CD4-positive, alpha-beta T cell treated with Interleukin-6 at 100 ng/mL for 8 hours (primary cell): ENCODE measurements at regions not wholly inside any gene's neighbourhood (a gene's known extent, or its start where the extent isn't known, plus 50 kb on each side); places are given as distances from the start of the nearest gene placed in this dataset.
A peak's percentile ranks its signal among the peaks of the same experiment; 100 is the strongest.

Experiments
- DNase-seq: peaks from one replicate; pipeline ENCODE4 v3.0.0-alpha.2; 2020; ENCODE audit warnings: mixed read lengths, low spot score

- no peak for DNase-seq
These were observed 255.9 kb upstream of the CXCR4 start for GRCh38 chr2:136373841-136374240.

- DNase-seq: no peak
These were observed 255.1 kb upstream of the CXCR4 start for GRCh38 chr2:136373029-136373428.

- DNase-seq: no peak
These were observed 246.0 kb upstream of the CXCR4 start for GRCh38 chr2:136363900-136364299.

GRCh38 chr2:136363470-136363869 lies 245.5 kb upstream of the CXCR4 start:
- DNase-seq: no peak

GRCh38 chr2:136362676-136363390 lies 244.9 kb upstream of the CXCR4 start:
- peak; percentile 53 for DNase-seq

GRCh38 chr2:136361521-136361920 lies 243.6 kb upstream of the CXCR4 start:
- DNase-seq: no peak

GRCh38 chr2:136360790-136361189 lies 242.8 kb upstream of the CXCR4 start:
- no peak for DNase-seq

- no peak for DNase-seq
These were observed 241.4 kb upstream of the CXCR4 start for GRCh38 chr2:136359121-136359965.

GRCh38 chr2:136358576-136358975 lies 240.6 kb upstream of the CXCR4 start:
- DNase-seq: no peak

- no peak for DNase-seq
These were observed 239.0 kb upstream of the CXCR4 start for GRCh38 chr2:136357007-136357380.

- DNase-seq: no peak
These were observed 238.4 kb upstream of the CXCR4 start for GRCh38 chr2:136356125-136357006.

- DNase-seq: no peak
These were observed 233.7 kb upstream of the CXCR4 start for GRCh38 chr2:136351684-136352083.

GRCh38 chr2:136347981-136348380 lies 230.0 kb upstream of the CXCR4 start:
- DNase-seq: no peak

- no peak for DNase-seq
These were observed 226.4 kb upstream of the CXCR4 start for GRCh38 chr2:136344339-136344738.

- DNase-seq: no peak
These were observed 224.2 kb upstream of the CXCR4 start for GRCh38 chr2:136342138-136342537.

- DNase-seq: no peak
These were observed 217.0 kb upstream of the CXCR4 start for GRCh38 chr2:136334967-136335366.

GRCh38 chr2:136332436-136333095 lies 214.6 kb upstream of the CXCR4 start:
- DNase-seq: no peak

- no peak for DNase-seq
These were observed 213.3 kb upstream of the CXCR4 start for GRCh38 chr2:136331226-136331625.

- DNase-seq: no peak
These were observed 210.4 kb upstream of the CXCR4 start for GRCh38 chr2:136328207-136328795.

- peak; percentile 86 for DNase-seq
These were observed 209.4 kb upstream of the CXCR4 start for GRCh38 chr2:136327162-136327852.

- no peak for DNase-seq
These were observed 207.9 kb upstream of the CXCR4 start for GRCh38 chr2:136325844-136326331.
